ENCODE measurements at regions not wholly inside any gene's neighbourhood (a gene's known extent, or its start where the extent isn't known, plus 50 kb on each side); places are given as distances from the start of the nearest gene placed in this dataset.

- ATAC-seq (ENCODE audit: low read depth) (no peak), DNase-seq (ENCODE audit: low spot score) (no peak)
- Histone ChIP-seq H3K36me3 (ENCODE audit: low read depth) (no peaks in the 10 kb centered on the region), H3K9me3 (ENCODE audit: severe bottlenecking) (no peaks in the 10 kb centered on the region), H3K27ac (ENCODE audit: poor library complexity, severe bottlenecking) (no peak overlapping the region), H3K27me3 (ENCODE audit: insufficient read depth, poor library complexity, severe bottlenecking) (no peaks in the 10 kb centered on the region), H3K4me1 (ENCODE audit: insufficient read depth, poor library complexity, severe bottlenecking) (no peaks in the 10 kb centered on the region), H3K4me3 (ENCODE audit: severe bottlenecking) (no peak overlapping the region)
- TF ChIP-seq CTCF (IDR thresholded peaks at IDR 0.05; ENCODE audit: poor library complexity, severe bottlenecking), result no peak
These were observed 74.1 kb upstream of the B3GAT1 start for GRCh38 chr11:134486106-134486505.

- no peak overlapping the region for H3K4me3 ChIP-seq (ENCODE audit: severe bottlenecking)
- no peaks in the 10 kb centered on the region for H3K9me3 ChIP-seq (ENCODE audit: severe bottlenecking)
- no peak for TF ChIP-seq CTCF (IDR thresholded peaks at IDR 0.05; ENCODE audit: poor library complexity, severe bottlenecking)
- no peak for ATAC-seq (ENCODE audit: low read depth)
- H3K27me3 ChIP-seq (ENCODE audit: insufficient read depth, poor library complexity, severe bottlenecking), result no peaks in the 10 kb centered on the region
- H3K4me1 ChIP-seq (ENCODE audit: insufficient read depth, poor library complexity, severe bottlenecking), result no peaks in the 10 kb centered on the region
- no peak for DNase-seq (ENCODE audit: low spot score)
- H3K27ac ChIP-seq (ENCODE audit: poor library complexity, severe bottlenecking), result no peak overlapping the region
- no peaks in the 10 kb centered on the region for H3K36me3 ChIP-seq (ENCODE audit: low read depth)
These were observed 73.3 kb upstream of the B3GAT1 start for GRCh38 chr11:134485316-134485715.

- Histone ChIP-seq H3K4me3 (ENCODE audit: severe bottlenecking) (no peak overlapping the region), H3K4me1 (ENCODE audit: insufficient read depth, poor library complexity, severe bottlenecking) (no peaks in the 10 kb centered on the region), H3K36me3 (ENCODE audit: low read depth) (no peaks in the 10 kb centered on the region), H3K9me3 (ENCODE audit: severe bottlenecking) (no peaks in the 10 kb centered on the region), H3K27ac (ENCODE audit: poor library complexity, severe bottlenecking) (no peak overlapping the region), H3K27me3 (ENCODE audit: insufficient read depth, poor library complexity, severe bottlenecking) (no peaks in the 10 kb centered on the region)
- ATAC-seq (ENCODE audit: low read depth), result no peak
- DNase-seq (ENCODE audit: low spot score), result no peak
- no peak for TF ChIP-seq CTCF (IDR thresholded peaks at IDR 0.05; ENCODE audit: poor library complexity, severe bottlenecking)
These were observed 71.8 kb upstream of the B3GAT1 start for GRCh38 chr11:134483857-134484256.

GRCh38 chr11:134483291-134483690 is 71.2 kb upstream of the B3GAT1 start:
- Histone ChIP-seq H3K27ac (ENCODE audit: poor library complexity, severe bottlenecking) (no peak overlapping the region), H3K36me3 (ENCODE audit: low read depth) (no peaks in the 10 kb centered on the region), H3K27me3 (ENCODE audit: insufficient read depth, poor library complexity, severe bottlenecking) (no peaks in the 10 kb centered on the region), H3K9me3 (ENCODE audit: severe bottlenecking) (no peaks in the 10 kb centered on the region), H3K4me3 (ENCODE audit: severe bottlenecking) (no peak overlapping the region), H3K4me1 (ENCODE audit: insufficient read depth, poor library complexity, severe bottlenecking) (no peaks in the 10 kb centered on the region)
- DNase-seq (ENCODE audit: low spot score) (no peak), ATAC-seq (ENCODE audit: low read depth) (no peak)
- no peak for TF ChIP-seq CTCF (IDR thresholded peaks at IDR 0.05; ENCODE audit: poor library complexity, severe bottlenecking)

- TF ChIP-seq CTCF (IDR thresholded peaks at IDR 0.05; ENCODE audit: poor library complexity, severe bottlenecking), result no peak
- Histone ChIP-seq H3K4me1 (ENCODE audit: insufficient read depth, poor library complexity, severe bottlenecking) (no peaks in the 10 kb centered on the region), H3K27ac (ENCODE audit: poor library complexity, severe bottlenecking) (no peak overlapping the region), H3K27me3 (ENCODE audit: insufficient read depth, poor library complexity, severe bottlenecking) (no peaks in the 10 kb centered on the region), H3K9me3 (ENCODE audit: severe bottlenecking) (no peaks in the 10 kb centered on the region), H3K36me3 (ENCODE audit: low read depth) (no peaks in the 10 kb centered on the region), H3K4me3 (ENCODE audit: severe bottlenecking) (no peak overlapping the region)
- ATAC-seq (ENCODE audit: low read depth) (no peak), DNase-seq (ENCODE audit: low spot score) (no peak)
These were observed 70.8 kb upstream of the B3GAT1 start for GRCh38 chr11:134482865-134483264.
